ENCODE measurements at regions not wholly inside any gene's neighbourhood (a gene's known extent, or its start where the extent isn't known, plus 50 kb on each side); places are given as distances from the start of the nearest gene placed in this dataset.

- no peak for DNase-seq (ENCODE audit: low read depth)
These were observed 172.5 kb downstream of the SMAD2 start for GRCh38 chr18:47758000-47758399.

- DNase-seq (ENCODE audit: low read depth): no peak
These were observed 174.0 kb downstream of the SMAD2 start for GRCh38 chr18:47756364-47757016.

GRCh38 chr18:47755102-47755456 lies 175.4 kb downstream of the SMAD2 start:
- no peak for DNase-seq (ENCODE audit: low read depth)

- peak; percentile 24 for DNase-seq (ENCODE audit: low read depth)
These were observed 176.0 kb downstream of the SMAD2 start for GRCh38 chr18:47754311-47755101.

- no peak for DNase-seq (ENCODE audit: low read depth)
These were observed 177.4 kb downstream of the SMAD2 start for GRCh38 chr18:47752796-47753645.

- no peak for DNase-seq (ENCODE audit: low read depth)
These were observed 179.5 kb downstream of the SMAD2 start for GRCh38 chr18:47750889-47751423.

- no peak for DNase-seq (ENCODE audit: low read depth)
These were observed 180.9 kb downstream of the SMAD2 start for GRCh38 chr18:47749600-47749973.

- peak; percentile 75 for DNase-seq (ENCODE audit: low read depth)
These were observed 181.4 kb downstream of the SMAD2 start for GRCh38 chr18:47748847-47749599.

GRCh38 chr18:47748093-47748796 lies 182.2 kb downstream of the SMAD2 start:
- no peak for DNase-seq (ENCODE audit: low read depth)

- DNase-seq (ENCODE audit: low read depth): no peak
These were observed 183.1 kb downstream of the SMAD2 start for GRCh38 chr18:47747260-47747795.

- no peak for DNase-seq (ENCODE audit: low read depth)
These were observed 183.8 kb downstream of the SMAD2 start for GRCh38 chr18:47746615-47747014.

GRCh38 chr18:47745227-47745626 lies 185.2 kb downstream of the SMAD2 start:
- DNase-seq (ENCODE audit: low read depth): no peak

- DNase-seq (ENCODE audit: low read depth): no peak
These were observed 192.5 kb downstream of the SMAD2 start for GRCh38 chr18:47737956-47738355.

- no peak for DNase-seq (ENCODE audit: low read depth)
These were observed 193.1 kb downstream of the SMAD2 start for GRCh38 chr18:47737198-47737830.

- DNase-seq (ENCODE audit: low read depth): no peak
These were observed 193.9 kb downstream of the SMAD2 start for GRCh38 chr18:47736376-47737140.

GRCh38 chr18:47735041-47735702 lies 195.3 kb downstream of the SMAD2 start:
- DNase-seq (ENCODE audit: low read depth): no peak

GRCh38 chr18:47731276-47731675 lies 199.2 kb downstream of the SMAD2 start:
- DNase-seq (ENCODE audit: low read depth): no peak

- no peak for DNase-seq (ENCODE audit: low read depth)
These were observed 199.7 kb downstream of the SMAD2 start for GRCh38 chr18:47730795-47731194.

GRCh38 chr18:47729356-47729755 lies 201.1 kb downstream of the SMAD2 start:
- no peak for DNase-seq (ENCODE audit: low read depth)
